HepG2 (cell line): ENCODE measurements at regions not wholly inside any gene's neighbourhood (a gene's known extent, or its start where the extent isn't known, plus 50 kb on each side); places are given as distances from the start of the nearest gene placed in this dataset.

Experiments used
- ATAC-seq: fragments of 200-7000 bp; cut with Tn5 transposase; 3 replicates; pipeline ENCODE4 v1.9.1; 2020; ENCODE audit warnings: mild to moderate bottlenecking, moderate library complexity
- BruUV-seq: library from RNA; stranded (reverse); fragments of 400-500 nt; replicated peaks from 2 replicates; lab custom pipeline; 2021; lab: Mats Ljungman, UMichigan
- CTCF ChIA-PET: fragments of 300-600 bp; formaldehyde crosslinking; extraction: SDS; loops from one replicate; lab custom pipeline; 2021; ENCODE audit warnings: low total read pairs, inconsistent platforms, low intra/inter-chr PET ratio; lab: Yijun Ruan, JAX
- POLR2A ChIA-PET: fragments of 350-600 bp; sonication (Branson Sonifier 250); formaldehyde crosslinking; loops from one replicate; lab custom pipeline; 2020; ENCODE audit warnings: antibody characterized with exemption, inconsistent platforms; lab: Yijun Ruan, JAX
- DNase-seq: peaks from one replicate; pipeline ENCODE4 v3.0.0-alpha.2; 2015; ENCODE audit warnings: low spot score
- FAIRE-seq: peaks from 3 replicates; lab custom pipeline; 2011; peaks lifted over from hg19 to GRCh38; lab: Jason Lieb, UNC
- H2AFZ ChIP-seq: one replicate; pipeline ENCODE4 v1.6.1; 2011; ENCODE audit warnings: low read length, inconsistent platforms
- H3K27ac ChIP-seq: fragments of 300-600 bp; 3 replicates; pipeline ENCODE4 v1.8.0; 2011; ENCODE audit warnings: mixed run types, mild to moderate bottlenecking, mixed read lengths, low read length, inconsistent platforms; ENCODE audit not compliant: insufficient read depth; ENCODE audit errors: extremely low read length
- H3K27me3 ChIP-seq, 2 experiments: fragments of 200-600 bp in 1 of 2; 2 replicates in 1 of 2; 3 replicates in 1 of 2; pipeline versions ENCODE4 v1.6.0 to v1.8.0; 2011; ENCODE audit warnings: low read length in 2 of 2, mild to moderate bottlenecking in 2 of 2, moderate library complexity in 2 of 2, inconsistent platforms in 1 of 2; ENCODE audit not compliant: insufficient read depth in 2 of 2, control insufficient read depth in 1 of 2
- H3K36me3 ChIP-seq, 2 experiments: fragments of 200-600 bp in 1 of 2; replicated peaks in 1 of 2; 2 replicates in 1 of 2; 3 replicates in 1 of 2; pipeline versions ENCODE4 v1.5.1 to v1.8.0; 2011; ENCODE audit warnings: low read length in 2 of 2, inconsistent platforms in 1 of 2; ENCODE audit not compliant: insufficient read depth in 2 of 2, control insufficient read depth in 1 of 2
- H3K4me1 ChIP-seq: 2 replicates; pipeline ENCODE4 v1.5.1; 2012; ENCODE audit warnings: low read length, inconsistent platforms; ENCODE audit not compliant: insufficient read depth
- H3K4me2 ChIP-seq: 2 replicates; pipeline ENCODE4 v1.6.0; 2011; ENCODE audit warnings: low read depth, low read length, inconsistent platforms
- H3K4me3 ChIP-seq, 3 experiments: fragments of 200-600 bp in 1 of 3; sonication (generic), shearing (Covaris generic) in 1 of 3; replicated peaks in 1 of 3; 2 replicates each; pipeline ENCODE4 v1.5.1; 2011 to 2016; ENCODE audit warnings: low read length in 3 of 3, inconsistent platforms in 2 of 3, low read depth in 2 of 3, mild to moderate bottlenecking in 2 of 3, control low read depth in 1 of 3, mixed read lengths in 1 of 3; ENCODE audit not compliant: insufficient read depth in 1 of 3
- H3K79me2 ChIP-seq: one replicate; pipeline ENCODE4 v1.6.1; 2011; ENCODE audit warnings: low read length, inconsistent platforms; ENCODE audit not compliant: insufficient read depth
- H3K9ac ChIP-seq: 2 replicates; pipeline ENCODE4 v1.6.0; 2011; ENCODE audit warnings: mild to moderate bottlenecking, low read depth, low read length, inconsistent platforms; ENCODE audit not compliant: insufficient read depth
- H3K9me3 ChIP-seq: 2 replicates; pipeline ENCODE4 v1.5.1; 2012; ENCODE audit warnings: mild to moderate bottlenecking, low read length
- H4K20me1 ChIP-seq: 2 replicates; pipeline ENCODE4 v1.6.0; 2011; ENCODE audit warnings: inconsistent platforms, mild to moderate bottlenecking, low read length, moderate library complexity; ENCODE audit not compliant: insufficient read depth
- AGO2 ChIP-seq: fragments of 200-400 bp; formaldehyde crosslinking; optimal IDR thresholded peaks from 2 replicates; pipeline ENCODE3; 2017; ENCODE audit warnings: mild to moderate bottlenecking, low read depth, low read length, moderate library complexity
- FOXP4 ChIP-seq: sonication (generic); formaldehyde crosslinking; IDR thresholded peaks from 2 replicates; pipeline ENCODE4 v1.4.0; 2020; ENCODE audit warnings: missing genetic modification reagents
- MTA1 ChIP-seq: sonication (generic); formaldehyde crosslinking; IDR thresholded peaks from 2 replicates; pipeline ENCODE4 v1.4.0; 2020; ENCODE audit warnings: missing genetic modification reagents, mild to moderate bottlenecking, borderline replicate concordance
- NFIB ChIP-seq: sonication (generic); formaldehyde crosslinking; IDR thresholded peaks from 2 replicates; pipeline ENCODE4 v1.9.0; 2021; ENCODE audit warnings: missing genetic modification reagents, mild to moderate bottlenecking, borderline replicate concordance
- RFX1 ChIP-seq: fragments of 450-650 bp; IDR thresholded peaks from 2 replicates; pipeline ENCODE4 v1.6.1; 2017
- ZNF703 ChIP-seq: sonication (generic); formaldehyde crosslinking; IDR thresholded peaks from 2 replicates; pipeline ENCODE4 v1.5.1; 2020; ENCODE audit warnings: missing genetic modification reagents, mild to moderate bottlenecking, moderate library complexity, borderline replicate concordance
- ZNF768 ChIP-seq: sonication (generic); formaldehyde crosslinking; IDR thresholded peaks from 2 replicates; pipeline ENCODE4 v1.4.0; 2020; ENCODE audit warnings: missing genetic modification reagents
- whole genome bisulfite sequencing: methylation state at CpG from one replicate; pipeline ENCODE4 v1.1.6; 2017; ENCODE audit warnings: low lambda C conversion rate; 5-methylcytosine and 5-hydroxymethylcytosine counted together
- in situ Hi-C: cut with HindIII; loops from 2 replicates; pipeline ENCODE4 v1.10.0; 2017; ENCODE audit warnings: low pct_unique_long_range_greater_than_20kb; ENCODE audit not compliant: extremely low pct_ligation_motif_present
- intact Hi-C: fragments of 100-400 bp; cut with micrococcal nuclease; formaldehyde crosslinking; loops from one replicate; pipeline ENCODE4 v1.10.0; 2022; ENCODE audit not compliant: unreplicated experiment

- ATAC-seq (no peak), DNase-seq (no peak), FAIRE-seq (no peak)
- intact Hi-C loops: no loop called here
- Histone ChIP-seq H3K27ac (no peak overlapping the region), H3K4me1 (no peaks in the 10 kb centered on the region), H3K9me3 (no peaks in the 10 kb centered on the region), H3K4me3 (no peak overlapping the region), H3K4me2 (no peak overlapping the region), H3K9ac (no peak overlapping the region), H3K79me2 (no peaks in the 10 kb centered on the region), H3K36me3 (no peaks in the 10 kb centered on the region), H2AFZ (no peak overlapping the region), H3K27me3 (no peaks in the 10 kb centered on the region), H4K20me1 (no peaks in the 10 kb centered on the region)
- in situ Hi-C loops: no loop called here
- CTCF ChIA-PET: no interaction called here
- 0% methylated on average over 2 of the region's 2 CpGs for WGBS
- POLR2A ChIA-PET: no interaction called here
- no TSS peak for BruUV-seq
- TF ChIP-seq NFIB: no peak
- TF ChIP-seq FOXP4: no peak
Observed at GRCh38 chr1:218101409-218101808, 183.7 kb upstream of the RRP15 start.

GRCh38 chr1:218108034-218108433, 177.1 kb upstream of the RRP15 start:
- no peaks in the 10 kb centered on the region for H3K36me3 ChIP-seq
- intact Hi-C loops: no loop called here
- DNase-seq (no peak), ATAC-seq (no peak), FAIRE-seq (no peak)
- in situ Hi-C loops: no loop called here
- no peaks in the 10 kb centered on the region for H4K20me1 ChIP-seq
- H3K79me2 ChIP-seq: no peaks in the 10 kb centered on the region
- TF ChIP-seq MTA1 (CRISPR knock-in tag) (no peak), AGO2 (no peak), ZNF703 (CRISPR knock-in tag) (no peak), RFX1 (no peak), ZNF768 (CRISPR knock-in tag) (no peak)
- H3K4me1 ChIP-seq: no peaks in the 10 kb centered on the region
- ChIA-PET POLR2A (no interaction called here), CTCF (no interaction called here)
- no peak overlapping the region for H2AFZ ChIP-seq
- H3K9ac ChIP-seq: no peak overlapping the region
- H3K4me3 ChIP-seq: no peak overlapping the region
- no peaks in the 10 kb centered on the region for H3K27me3 ChIP-seq
- no peak overlapping the region for H3K4me2 ChIP-seq
- no peaks in the 10 kb centered on the region for H3K9me3 ChIP-seq
- no TSS peak for BruUV-seq
- no peak overlapping the region for H3K27ac ChIP-seq
- WGBS: 3% methylated on average over 3 of the region's 3 CpGs
